ENCODE measurements at regions not wholly inside any gene's neighbourhood (a gene's known extent, or its start where the extent isn't known, plus 50 kb on each side); places are given as distances from the start of the nearest gene placed in this dataset.

- no peak for ATAC-seq
- TF ChIP-seq TCF4 (CRISPR knock-in tag; IDR thresholded peaks at IDR 0.05; ENCODE audit: borderline replicate concordance) = no peak
- TF ChIP-seq ZNF565 (CRISPR knock-in tag; conservative IDR thresholded peaks at IDR 0.05; ENCODE audit: low read depth) = no peak
- no peak for TF ChIP-seq ZFP30 (CRISPR knock-in tag; IDR thresholded peaks at IDR 0.05)
- no peak for TF ChIP-seq GLIS3 (CRISPR knock-in tag; IDR thresholded peaks at IDR 0.05)
- TF ChIP-seq ZNF8 (CRISPR knock-in tag; IDR thresholded peaks at IDR 0.05) = no peak
- no peak for TF ChIP-seq POU6F1 (CRISPR knock-in tag; IDR thresholded peaks at IDR 0.05; ENCODE audit: borderline replicate concordance, low read depth)
- no peak for TF ChIP-seq SNAI2 (CRISPR knock-in tag; IDR thresholded peaks at IDR 0.05)
- TF ChIP-seq RARB (CRISPR knock-in tag; IDR thresholded peaks at IDR 0.05) = no peak
- no peak for TF ChIP-seq ZC3H10 (CRISPR knock-in tag; IDR thresholded peaks at IDR 0.05)
- no peak for TF ChIP-seq ISL1 (CRISPR knock-in tag; IDR thresholded peaks at IDR 0.05)
- no peak for TF ChIP-seq ZNF70 (CRISPR knock-in tag; IDR thresholded peaks at IDR 0.05)
- no peak for TF ChIP-seq TOX (CRISPR knock-in tag; IDR thresholded peaks at IDR 0.05; ENCODE audit: borderline replicate concordance)
- TF ChIP-seq CSDC2 (CRISPR knock-in tag; IDR thresholded peaks at IDR 0.05) = no peak
- no peak for TF ChIP-seq CREB5 (CRISPR knock-in tag; IDR thresholded peaks at IDR 0.05; ENCODE audit: low read depth)
- TF ChIP-seq ESRRG (CRISPR knock-in tag; IDR thresholded peaks at IDR 0.05) = no peak
- TF ChIP-seq PATZ1 (CRISPR knock-in tag; IDR thresholded peaks at IDR 0.05; ENCODE audit: borderline replicate concordance) = no peak
- TF ChIP-seq OSR1 (CRISPR knock-in tag; IDR thresholded peaks at IDR 0.05) = no peak
Measured at GRCh38 chr12:16658699-16659098, 52.7 kb upstream of the LMO3 start.

Data from SK-N-SH treated with all-trans-retinoic acid at 6 μM for 48 hours (cell line).